Neural progenitor cell (in vitro differentiated cells): ENCODE measurements at regions not wholly inside any gene's neighbourhood (a gene's known extent, or its start where the extent isn't known, plus 50 kb on each side); places are given as distances from the start of the nearest gene placed in this dataset.

ENCODE experiments used
- EZH2 ChIP-seq: fragments of 200-600 bp; sonication (generic); IDR thresholded peaks from 2 replicates; pipeline ENCODE4 v1.6.1; 2017; ENCODE audit warnings: antibody characterized with exemption, mild to moderate bottlenecking, moderate library complexity
- TF ChIP-seq, protein P1 (sequence below): fragments of 200-600 bp; sonication (generic); IDR thresholded peaks from 2 replicates; pipeline ENCODE4 v1.5.1; 2017; ENCODE audit warnings: antibody characterized with exemption, mild to moderate bottlenecking

DNA sequence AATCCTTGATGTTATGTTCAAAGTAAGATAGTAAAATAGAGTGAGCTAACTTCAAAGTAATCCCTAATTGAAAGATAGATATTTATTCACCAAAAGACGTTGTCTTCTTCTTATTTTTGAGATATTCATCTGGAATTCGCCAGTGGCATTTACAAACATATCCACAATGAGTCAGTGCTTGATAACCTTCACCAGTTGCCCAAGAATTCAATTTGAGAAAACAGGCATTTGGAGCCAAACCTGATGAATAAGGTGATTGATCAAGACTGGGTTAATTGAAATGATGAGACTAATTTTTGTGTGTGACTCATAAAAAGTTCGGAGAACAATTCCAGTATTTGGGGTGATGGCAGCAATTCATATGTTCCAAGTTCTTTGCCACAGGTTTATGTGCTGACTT is 344.0 kb downstream of the ARL4A start:
- TF ChIP-seq, protein P1, sequence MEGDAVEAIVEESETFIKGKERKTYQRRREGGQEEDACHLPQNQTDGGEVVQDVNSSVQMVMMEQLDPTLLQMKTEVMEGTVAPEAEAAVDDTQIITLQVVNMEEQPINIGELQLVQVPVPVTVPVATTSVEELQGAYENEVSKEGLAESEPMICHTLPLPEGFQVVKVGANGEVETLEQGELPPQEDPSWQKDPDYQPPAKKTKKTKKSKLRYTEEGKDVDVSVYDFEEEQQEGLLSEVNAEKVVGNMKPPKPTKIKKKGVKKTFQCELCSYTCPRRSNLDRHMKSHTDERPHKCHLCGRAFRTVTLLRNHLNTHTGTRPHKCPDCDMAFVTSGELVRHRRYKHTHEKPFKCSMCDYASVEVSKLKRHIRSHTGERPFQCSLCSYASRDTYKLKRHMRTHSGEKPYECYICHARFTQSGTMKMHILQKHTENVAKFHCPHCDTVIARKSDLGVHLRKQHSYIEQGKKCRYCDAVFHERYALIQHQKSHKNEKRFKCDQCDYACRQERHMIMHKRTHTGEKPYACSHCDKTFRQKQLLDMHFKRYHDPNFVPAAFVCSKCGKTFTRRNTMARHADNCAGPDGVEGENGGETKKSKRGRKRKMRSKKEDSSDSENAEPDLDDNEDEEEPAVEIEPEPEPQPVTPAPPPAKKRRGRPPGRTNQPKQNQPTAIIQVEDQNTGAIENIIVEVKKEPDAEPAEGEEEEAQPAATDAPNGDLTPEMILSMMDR = no peak
- no peak for TF ChIP-seq EZH2
